Vagina (tissue), 2 donors: ENCODE measurements at regions not wholly inside any gene's neighbourhood (a gene's known extent, or its start where the extent isn't known, plus 50 kb on each side); places are given as distances from the start of the nearest gene placed in this dataset.
"Not testable (repeated sequence)": the region's sequence is repeated elsewhere in the genome, so short reads cannot be mapped to it uniquely, and the experiment has no call there.

Source experiments
- CTCF ChIP-seq, 3 experiments: fragments of 450-650 bp in 2 of 3; fragments of 200-600 bp in 1 of 3; sonication (generic) in 1 of 3; IDR thresholded peaks; one replicate each; pipeline ENCODE4 v1.5.1; 2017 to 2019; ENCODE audit warnings: antibody characterized with exemption in 3 of 3, mild to moderate bottlenecking in 2 of 3, moderate library complexity in 2 of 3
- POLR2A ChIP-seq, 2 donors: fragments of 450-650 bp; IDR thresholded peaks; one replicate each; pipeline ENCODE4 v1.6.1; 2017; ENCODE audit warnings: antibody characterized with exemption in 2 of 2, mild to moderate bottlenecking in 2 of 2, moderate library complexity in 2 of 2

- TF ChIP-seq CTCF, POLR2A (IDR thresholded peaks at IDR 0.05): not testable (repeated sequence)
Measured at GRCh38 chr5:136735611-136736010, 370.3 kb upstream of the TRPC7 start.
